ENCODE measurements at regions not wholly inside any gene's neighbourhood (a gene's known extent, or its start where the extent isn't known, plus 50 kb on each side); places are given as distances from the start of the nearest gene placed in this dataset.

DNA sequence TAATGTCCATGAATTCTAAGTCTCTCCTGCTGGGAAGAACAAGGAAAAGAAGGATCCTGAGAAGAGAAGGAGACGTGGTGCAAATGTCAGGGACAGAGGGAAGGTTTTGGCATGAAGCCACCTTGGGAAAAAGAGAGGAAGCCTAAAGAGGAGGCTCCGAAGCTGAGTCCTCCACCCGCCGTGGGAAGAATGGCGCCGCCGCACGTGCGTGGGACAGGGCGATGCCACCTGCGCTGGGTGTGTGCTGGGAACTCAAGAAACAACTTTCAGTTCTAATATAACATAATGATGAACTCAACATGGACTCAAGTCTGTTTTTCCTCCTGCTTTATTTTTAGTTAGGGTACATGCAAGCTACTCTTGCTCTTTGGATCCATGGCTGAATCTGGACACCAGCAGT is 362.3 kb upstream of the RUNX1 start:
- no peak overlapping the region for H3K4me3 Mint-ChIP-seq
- H3K27me3 Mint-ChIP-seq (ENCODE audit: low read depth): no peaks in the 10 kb centered on the region
- peaks cover 22% of the 10 kb centered on the region for H3K4me1 Mint-ChIP-seq
- no peaks in the 10 kb centered on the region for H3K9me3 Mint-ChIP-seq
- DNase-seq (ENCODE audit: low read depth, low spot score): no peak
- no peak overlapping the region for H3K27ac Mint-ChIP-seq (ENCODE audit: unreplicated experiment)
- no peaks in the 10 kb centered on the region for H3K36me3 Mint-ChIP-seq (ENCODE audit: low read depth)
- TF ChIP-seq, protein P1, sequence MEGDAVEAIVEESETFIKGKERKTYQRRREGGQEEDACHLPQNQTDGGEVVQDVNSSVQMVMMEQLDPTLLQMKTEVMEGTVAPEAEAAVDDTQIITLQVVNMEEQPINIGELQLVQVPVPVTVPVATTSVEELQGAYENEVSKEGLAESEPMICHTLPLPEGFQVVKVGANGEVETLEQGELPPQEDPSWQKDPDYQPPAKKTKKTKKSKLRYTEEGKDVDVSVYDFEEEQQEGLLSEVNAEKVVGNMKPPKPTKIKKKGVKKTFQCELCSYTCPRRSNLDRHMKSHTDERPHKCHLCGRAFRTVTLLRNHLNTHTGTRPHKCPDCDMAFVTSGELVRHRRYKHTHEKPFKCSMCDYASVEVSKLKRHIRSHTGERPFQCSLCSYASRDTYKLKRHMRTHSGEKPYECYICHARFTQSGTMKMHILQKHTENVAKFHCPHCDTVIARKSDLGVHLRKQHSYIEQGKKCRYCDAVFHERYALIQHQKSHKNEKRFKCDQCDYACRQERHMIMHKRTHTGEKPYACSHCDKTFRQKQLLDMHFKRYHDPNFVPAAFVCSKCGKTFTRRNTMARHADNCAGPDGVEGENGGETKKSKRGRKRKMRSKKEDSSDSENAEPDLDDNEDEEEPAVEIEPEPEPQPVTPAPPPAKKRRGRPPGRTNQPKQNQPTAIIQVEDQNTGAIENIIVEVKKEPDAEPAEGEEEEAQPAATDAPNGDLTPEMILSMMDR (conservative IDR thresholded peaks at IDR 0.05): no peak

DNA sequence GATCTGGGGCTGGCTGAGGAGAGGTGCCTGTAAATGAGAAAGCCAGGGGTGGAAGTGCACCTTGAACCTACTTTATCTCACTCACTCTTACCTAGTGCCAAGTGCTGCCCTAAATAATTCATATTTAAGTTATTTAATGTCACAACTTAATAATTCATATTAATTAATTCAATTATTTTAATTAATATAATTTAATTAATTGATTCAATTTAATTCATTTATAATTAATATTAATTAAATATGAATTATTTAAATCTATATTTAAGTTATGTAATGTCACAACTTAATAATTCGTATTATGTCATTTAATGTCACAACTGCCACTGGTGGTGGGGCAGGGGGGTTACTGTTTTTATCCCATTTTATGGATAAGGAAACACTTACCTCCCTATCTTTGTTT is 361.6 kb upstream of the RUNX1 start:
- no peaks in the 10 kb centered on the region for H3K27me3 Mint-ChIP-seq (ENCODE audit: low read depth)
- DNase-seq (ENCODE audit: low read depth, low spot score): no peak
- TF ChIP-seq, protein P1 (conservative IDR thresholded peaks at IDR 0.05): no peak
- no peak overlapping the region for H3K27ac Mint-ChIP-seq (ENCODE audit: unreplicated experiment)
- H3K36me3 Mint-ChIP-seq (ENCODE audit: low read depth): no peaks in the 10 kb centered on the region
- H3K9me3 Mint-ChIP-seq: no peaks in the 10 kb centered on the region
- peaks cover 22% of the 10 kb centered on the region for H3K4me1 Mint-ChIP-seq
- no peak overlapping the region for H3K4me3 Mint-ChIP-seq

DNA sequence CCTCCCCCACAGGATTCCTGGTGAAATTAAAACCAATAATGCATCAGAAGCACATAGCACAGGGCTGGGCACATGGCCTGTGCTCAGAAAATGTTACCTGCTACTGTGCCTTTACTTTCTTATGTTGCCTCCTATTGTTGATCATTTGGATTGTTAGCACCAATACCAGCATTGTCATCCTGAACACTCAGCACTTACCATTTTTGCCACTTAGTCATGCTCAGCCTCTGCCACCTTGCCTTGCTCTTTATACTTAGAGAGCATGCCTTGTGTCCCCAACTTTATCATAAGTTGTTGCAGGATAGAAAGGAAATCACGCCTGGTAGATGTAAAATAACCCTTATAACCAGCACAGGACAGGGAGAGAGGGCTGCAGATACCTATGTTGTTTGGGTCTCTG is 361.0 kb upstream of the RUNX1 start:
- Mint-ChIP-seq H3K36me3 (ENCODE audit: low read depth) (no peaks in the 10 kb centered on the region), H3K4me1 (peaks cover 21% of the 10 kb centered on the region), H3K27me3 (ENCODE audit: low read depth) (no peaks in the 10 kb centered on the region)

DNA sequence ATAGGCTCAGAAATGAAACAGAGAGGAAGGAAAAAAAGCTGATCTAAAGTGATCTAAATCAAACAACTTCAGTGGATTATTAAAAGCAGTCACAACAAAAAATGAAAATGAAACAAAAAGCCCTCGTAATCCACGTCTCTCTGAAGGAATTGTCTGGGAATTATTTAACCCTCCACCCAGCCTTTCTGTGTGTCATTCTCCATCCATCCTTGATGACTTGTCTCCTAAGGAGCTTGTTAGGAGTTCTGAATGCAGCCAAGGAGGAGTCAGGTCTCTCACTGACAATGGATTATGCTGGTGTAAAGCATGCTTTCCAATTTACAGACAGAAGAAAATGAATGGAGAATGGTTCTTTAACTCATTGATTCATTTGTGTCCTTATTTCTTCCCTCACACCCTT is 359.3 kb upstream of the RUNX1 start:
- TF ChIP-seq, protein P1 (conservative IDR thresholded peaks at IDR 0.05): no peak
- Mint-ChIP-seq H3K27me3 (ENCODE audit: low read depth) (no peaks in the 10 kb centered on the region), H3K4me3 (no peak overlapping the region), H3K27ac (ENCODE audit: unreplicated experiment) (no peak overlapping the region), H3K4me1 (peaks cover 9% of the 10 kb centered on the region), H3K36me3 (ENCODE audit: low read depth) (no peaks in the 10 kb centered on the region), H3K9me3 (no peaks in the 10 kb centered on the region)
- DNase-seq (ENCODE audit: low read depth, low spot score): no peak

More for the DNA sequence above, 361.0 kb upstream of the RUNX1 start:
- Mint-ChIP-seq H3K4me3 (no peak overlapping the region), H3K9me3 (no peaks in the 10 kb centered on the region), H3K27ac (ENCODE audit: unreplicated experiment) (no peak overlapping the region)
- TF ChIP-seq, protein P1 (conservative IDR thresholded peaks at IDR 0.05): no peak
- DNase-seq (ENCODE audit: low read depth, low spot score): no peak

DNA sequence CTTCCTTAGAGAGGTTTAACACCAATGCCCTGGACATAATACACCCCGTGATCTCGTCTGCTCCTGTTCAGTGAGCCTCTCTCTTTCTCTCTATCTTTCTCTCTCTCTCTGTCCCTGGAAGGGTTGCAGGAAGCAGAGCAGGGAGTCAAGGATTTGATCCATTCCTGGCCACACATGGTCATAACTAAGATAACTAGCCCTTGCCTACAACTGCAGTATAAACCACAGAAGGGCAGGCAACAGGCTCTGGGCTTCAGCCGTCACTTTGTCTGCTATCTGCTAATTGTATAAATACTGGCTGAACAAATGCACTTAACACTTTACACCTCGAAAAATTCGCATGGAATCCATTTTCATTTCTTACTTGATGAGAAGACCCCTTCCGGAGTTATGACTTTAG is 357.5 kb upstream of the RUNX1 start:
- Mint-ChIP-seq H3K36me3 (ENCODE audit: low read depth) (no peaks in the 10 kb centered on the region), H3K27ac (ENCODE audit: unreplicated experiment) (no peak overlapping the region), H3K27me3 (ENCODE audit: low read depth) (no peaks in the 10 kb centered on the region), H3K4me1 (peaks cover 5% of the 10 kb centered on the region), H3K4me3 (no peak overlapping the region), H3K9me3 (no peaks in the 10 kb centered on the region)
- no peak for DNase-seq (ENCODE audit: low read depth, low spot score)
- TF ChIP-seq, protein P1 (conservative IDR thresholded peaks at IDR 0.05): no peak

DNA sequence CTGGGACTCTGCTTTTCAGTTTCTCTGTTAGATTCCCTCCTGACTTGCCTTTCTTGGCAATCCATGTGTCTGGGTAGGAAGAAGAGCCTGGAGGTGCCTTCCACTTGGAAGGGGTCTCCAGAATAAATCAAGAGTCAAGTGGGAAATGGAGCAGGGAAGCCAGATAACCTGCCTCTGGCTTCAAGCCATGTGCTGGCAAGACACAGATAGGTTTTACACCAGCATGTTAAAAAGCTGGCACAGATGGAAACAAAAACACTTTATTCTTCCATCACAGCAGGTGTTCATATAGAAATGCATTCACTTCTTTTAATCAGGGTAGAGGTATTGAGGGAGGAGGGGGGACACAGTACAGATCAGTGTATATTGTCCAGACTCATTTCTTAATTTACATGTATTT is 356.9 kb upstream of the RUNX1 start:
- H3K36me3 Mint-ChIP-seq (ENCODE audit: low read depth): no peaks in the 10 kb centered on the region
- H3K27me3 Mint-ChIP-seq (ENCODE audit: low read depth): no peaks in the 10 kb centered on the region
- TF ChIP-seq, protein P1 (conservative IDR thresholded peaks at IDR 0.05): no peak
- H3K27ac Mint-ChIP-seq (ENCODE audit: unreplicated experiment): no peak overlapping the region
- H3K9me3 Mint-ChIP-seq: no peaks in the 10 kb centered on the region
- H3K4me1 Mint-ChIP-seq: peaks cover 5% of the 10 kb centered on the region
- DNase-seq (ENCODE audit: low read depth, low spot score): no peak
- no peak overlapping the region for H3K4me3 Mint-ChIP-seq
